ENCODE measurements at regions not wholly inside any gene's neighbourhood (a gene's known extent, or its start where the extent isn't known, plus 50 kb on each side); places are given as distances from the start of the nearest gene placed in this dataset.

GRCh38 chr5:63293317-63293716, 668.9 kb downstream of the HTR1A start:
- TF ChIP-seq MAX (CRISPR knock-in tag; IDR thresholded peaks at IDR 0.05): no peak
- no peak for TF ChIP-seq SP1 (CRISPR knock-in tag; conservative IDR thresholded peaks at IDR 0.05)
- no peak for TF ChIP-seq CTCF (IDR thresholded peaks at IDR 0.05)
- TF ChIP-seq CREB1 (CRISPR knock-in tag; IDR thresholded peaks at IDR 0.05): no peak
- TF ChIP-seq FOXK1 (CRISPR knock-in tag; IDR thresholded peaks at IDR 0.05): no peak
- no peak for TF ChIP-seq KAT7 (CRISPR knock-in tag; IDR thresholded peaks at IDR 0.05; ENCODE audit: borderline replicate concordance)
- TF ChIP-seq NR2C2 (CRISPR knock-in tag; IDR thresholded peaks at IDR 0.05): no peak
